ENCODE measurements at regions not wholly inside any gene's neighbourhood (a gene's known extent, or its start where the extent isn't known, plus 50 kb on each side); places are given as distances from the start of the nearest gene placed in this dataset.

DNA sequence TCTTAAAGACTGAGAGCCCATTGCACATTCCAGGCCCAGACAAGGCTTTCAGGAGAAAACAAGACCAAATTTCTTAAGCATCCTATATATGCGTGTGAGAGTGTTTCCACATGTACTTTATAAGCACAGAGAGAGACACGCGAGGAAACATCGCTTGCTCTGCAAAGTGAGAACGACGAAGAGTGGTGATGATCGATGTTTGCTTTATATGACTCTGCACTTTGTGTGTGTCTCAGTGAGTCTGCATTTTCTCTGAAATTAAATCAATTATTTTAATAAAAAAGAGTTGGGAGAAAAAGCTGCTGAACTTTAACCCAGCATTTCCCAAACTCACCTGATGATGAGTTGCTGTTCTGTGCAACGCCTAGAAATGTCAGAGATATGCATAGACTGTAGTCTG is 61.7 kb upstream of the ZMIZ1 start:
- TF ChIP-seq CTCF (IDR thresholded peaks at IDR 0.05) = no peak
- TF ChIP-seq POLR2A (IDR thresholded peaks at IDR 0.05) = no peak
